Muscle layer of duodenum (tissue), 2 donors: ENCODE measurements at regions not wholly inside any gene's neighbourhood (a gene's known extent, or its start where the extent isn't known, plus 50 kb on each side); places are given as distances from the start of the nearest gene placed in this dataset.
"Not testable (repeated sequence)": the region's sequence is repeated elsewhere in the genome, so short reads cannot be mapped to it uniquely, and the experiment has no call there.

Experiments used
- H3K27ac ChIP-seq: one replicate; pipeline ENCODE4 v1.7.0; 2013; ENCODE audit warnings: mild to moderate bottlenecking, low read length
- H3K27me3 ChIP-seq: one replicate; pipeline ENCODE4 v1.7.0; 2013; ENCODE audit warnings: low read depth, mild to moderate bottlenecking, control low read depth, low read length
- H3K36me3 ChIP-seq, 2 donors: one replicate each; pipeline ENCODE4 v1.7.0; 2013; ENCODE audit warnings: low read length in 2 of 2, control low read depth in 1 of 2, mild to moderate bottlenecking in 1 of 2; ENCODE audit not compliant: insufficient read depth in 2 of 2, control insufficient read depth in 1 of 2
- H3K4me1 ChIP-seq, 2 donors: one replicate each; pipeline ENCODE4 v1.7.0; 2013; ENCODE audit warnings: low read length in 2 of 2, mild to moderate bottlenecking in 2 of 2, control low read depth in 1 of 2, moderate library complexity in 1 of 2; ENCODE audit not compliant: insufficient read depth in 2 of 2, control insufficient read depth in 1 of 2
- H3K4me3 ChIP-seq, 2 donors: one replicate each; pipeline ENCODE4 v1.7.0; 2013; ENCODE audit warnings: low read length in 2 of 2, low read depth in 1 of 2, mild to moderate bottlenecking in 1 of 2
- H3K9me3 ChIP-seq, 2 donors: one replicate each; pipeline ENCODE4 v1.7.0; 2013; ENCODE audit warnings: low read length in 2 of 2, control low read depth in 1 of 2, mild to moderate bottlenecking in 1 of 2; ENCODE audit not compliant: control insufficient read depth in 1 of 2
- donor health status: healthy.

- no peak overlapping the region for H3K4me3 ChIP-seq
- H3K27me3 ChIP-seq = no peaks in the 10 kb centered on the region
- H3K4me1 ChIP-seq = no peaks in the 10 kb centered on the region
- H3K27ac ChIP-seq = no peak overlapping the region
- H3K9me3 ChIP-seq = no peaks in the 10 kb centered on the region
- no peaks in the 10 kb centered on the region for H3K36me3 ChIP-seq
These were observed 1761.9 kb upstream of the ACO1 start for GRCh38 chr9:30622561-30622960.

- no peaks in the 10 kb centered on the region for H3K36me3 ChIP-seq
- no peaks in the 10 kb centered on the region for H3K27me3 ChIP-seq
- H3K27ac ChIP-seq = no peak overlapping the region
- H3K9me3 ChIP-seq = no peaks in the 10 kb centered on the region
- no peak overlapping the region for H3K4me3 ChIP-seq
- H3K4me1 ChIP-seq = no peaks in the 10 kb centered on the region
These were observed 1755.4 kb upstream of the ACO1 start for GRCh38 chr9:30628915-30629567.

GRCh38 chr9:30630459-30630858 is 1754.0 kb upstream of the ACO1 start:
- H3K36me3 ChIP-seq = no peaks in the 10 kb centered on the region
- H3K27me3 ChIP-seq = no peaks in the 10 kb centered on the region
- H3K4me1 ChIP-seq = no peaks in the 10 kb centered on the region

GRCh38 chr9:30646639-30647038 is 1737.8 kb upstream of the ACO1 start:
- not testable (repeated sequence) for H3K36me3 ChIP-seq

More at GRCh38 chr9:30630459-30630858, 1754.0 kb upstream of the ACO1 start:
- Histone ChIP-seq H3K27ac (no peak overlapping the region), H3K4me3 (no peak overlapping the region), H3K9me3 (no peaks in the 10 kb centered on the region)

GRCh38 chr9:30661925-30662324 is 1722.5 kb upstream of the ACO1 start:
- Histone ChIP-seq H3K4me1 (no peaks in the 10 kb centered on the region), H3K36me3 (no peaks in the 10 kb centered on the region), H3K27ac (no peak overlapping the region), H3K4me3 (no peak overlapping the region), H3K9me3 (no peaks in the 10 kb centered on the region), H3K27me3 (no peaks in the 10 kb centered on the region)

More at GRCh38 chr9:30646639-30647038, 1737.8 kb upstream of the ACO1 start:
- not testable (repeated sequence) for H3K4me3 ChIP-seq, H3K27ac ChIP-seq, H3K27me3 ChIP-seq, H3K9me3 ChIP-seq, H3K4me1 ChIP-seq

GRCh38 chr9:30670805-30671562 is 1713.5 kb upstream of the ACO1 start:
- no peaks in the 10 kb centered on the region for H3K9me3 ChIP-seq
- no peaks in the 10 kb centered on the region for H3K27me3 ChIP-seq
- H3K4me1 ChIP-seq = no peaks in the 10 kb centered on the region
- H3K4me3 ChIP-seq = no peak overlapping the region
- no peaks in the 10 kb centered on the region for H3K36me3 ChIP-seq
- H3K27ac ChIP-seq = no peak overlapping the region

GRCh38 chr9:30673132-30673531 is 1711.3 kb upstream of the ACO1 start:
- H3K9me3 ChIP-seq = no peaks in the 10 kb centered on the region
- H3K27me3 ChIP-seq = no peaks in the 10 kb centered on the region
- no peak overlapping the region for H3K27ac ChIP-seq
- H3K4me1 ChIP-seq = no peaks in the 10 kb centered on the region
- no peaks in the 10 kb centered on the region for H3K36me3 ChIP-seq
- H3K4me3 ChIP-seq = no peak overlapping the region

- H3K4me1 ChIP-seq = no peaks in the 10 kb centered on the region
- H3K27me3 ChIP-seq = no peaks in the 10 kb centered on the region
- H3K4me3 ChIP-seq = no peak overlapping the region
- H3K36me3 ChIP-seq = no peaks in the 10 kb centered on the region
- H3K9me3 ChIP-seq = no peaks in the 10 kb centered on the region
- H3K27ac ChIP-seq = no peak overlapping the region
These were observed 1707.8 kb upstream of the ACO1 start for GRCh38 chr9:30676651-30677050.

- no peaks in the 10 kb centered on the region for H3K9me3 ChIP-seq
- no peak overlapping the region for H3K27ac ChIP-seq
- no peak overlapping the region for H3K4me3 ChIP-seq
- H3K4me1 ChIP-seq = no peaks in the 10 kb centered on the region
- no peaks in the 10 kb centered on the region for H3K36me3 ChIP-seq
- H3K27me3 ChIP-seq = no peaks in the 10 kb centered on the region
These were observed 1707.2 kb upstream of the ACO1 start for GRCh38 chr9:30677221-30677620.

- no peaks in the 10 kb centered on the region for H3K4me1 ChIP-seq
- H3K4me3 ChIP-seq = no peak overlapping the region
- peaks cover 0 to 2% of the 10 kb centered on the region in 2 donors for H3K9me3 ChIP-seq
- H3K27ac ChIP-seq = no peak overlapping the region
- H3K27me3 ChIP-seq = no peaks in the 10 kb centered on the region
- H3K36me3 ChIP-seq = no peaks in the 10 kb centered on the region
These were observed 1695.6 kb upstream of the ACO1 start for GRCh38 chr9:30688801-30689200.

- H3K4me1 ChIP-seq = no peaks in the 10 kb centered on the region
- no peak overlapping the region for H3K27ac ChIP-seq
- no peaks in the 10 kb centered on the region for H3K36me3 ChIP-seq
- H3K9me3 ChIP-seq = no peaks in the 10 kb centered on the region
- no peaks in the 10 kb centered on the region for H3K27me3 ChIP-seq
- H3K4me3 ChIP-seq = no peak overlapping the region
These were observed 1686.5 kb upstream of the ACO1 start for GRCh38 chr9:30697958-30698357.

GRCh38 chr9:30711591-30711990 is 1672.9 kb upstream of the ACO1 start:
- H3K27me3 ChIP-seq = no peaks in the 10 kb centered on the region
- no peak overlapping the region for H3K4me3 ChIP-seq
- no peaks in the 10 kb centered on the region for H3K9me3 ChIP-seq
- no peaks in the 10 kb centered on the region for H3K4me1 ChIP-seq
- H3K27ac ChIP-seq = no peak overlapping the region
- no peaks in the 10 kb centered on the region for H3K36me3 ChIP-seq
